BJ (cell line): ENCODE measurements at regions not wholly inside any gene's neighbourhood (a gene's known extent, or its start where the extent isn't known, plus 50 kb on each side); places are given as distances from the start of the nearest gene placed in this dataset.

Experiments
- CTCF ChIA-PET: fragments of 350-600 bp; formaldehyde crosslinking; extraction: SDS; loops from one replicate; lab custom pipeline; 2021; ENCODE audit warnings: antibody characterized with exemption, inconsistent platforms; lab: Yijun Ruan, JAX
- POLR2A ChIA-PET: fragments of 300-600 bp; sonication (Branson Sonifier 250); formaldehyde crosslinking; extraction: SDS; loops from one replicate; lab custom pipeline; 2021; ENCODE audit warnings: antibody characterized with exemption; lab: Charles Lee
- DNase-seq: peaks from one replicate; pipeline ENCODE4 v3.0.0-alpha.2; 2011; ENCODE audit warnings: low read depth
- H3K27me3 ChIP-seq: 2 replicates; pipeline ENCODE4 v1.6.0; 2011; ENCODE audit warnings: low read length; ENCODE audit not compliant: control insufficient read depth, insufficient read depth
- H3K36me3 ChIP-seq: 2 replicates; pipeline ENCODE4 v1.5.1; 2011; ENCODE audit warnings: low read length; ENCODE audit not compliant: control insufficient read depth, insufficient read depth
- H3K4me3 ChIP-seq: 2 replicates; pipeline ENCODE4 v1.5.1; 2011; ENCODE audit warnings: low read depth, mild to moderate bottlenecking, control low read depth, low read length
- TF ChIP-seq, protein P1 (sequence below): IDR thresholded peaks from 2 replicates; pipeline ENCODE4 v1.5.1; 2011; ENCODE audit warnings: low read depth, mild to moderate bottlenecking, control low read depth, inconsistent platforms, low read length, moderate library complexity; ENCODE audit not compliant: insufficient read depth

DNA sequence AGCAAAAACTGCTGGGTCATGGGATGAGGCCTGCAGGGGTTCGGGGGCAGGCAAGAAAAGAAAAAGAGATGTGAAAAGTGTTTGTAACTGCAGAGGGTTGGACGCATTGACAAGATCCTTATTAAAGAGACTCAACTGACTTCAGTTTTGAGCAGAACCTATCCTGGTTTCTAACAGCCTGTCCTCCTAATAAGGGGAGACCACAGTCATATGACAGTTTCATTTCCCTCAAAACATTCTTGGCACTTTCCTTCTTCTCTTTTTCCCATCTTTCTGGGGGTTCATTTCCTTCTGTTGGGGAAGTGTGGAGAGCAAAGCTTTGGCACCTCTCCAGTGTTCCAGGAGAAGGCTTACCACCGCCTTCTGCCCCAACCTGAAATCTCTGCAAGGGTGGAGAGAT lies 118.5 kb downstream of the MAF start:
- H3K36me3 ChIP-seq: no peaks in the 10 kb centered on the region
- no peak for DNase-seq
- H3K27me3 ChIP-seq: no peaks in the 10 kb centered on the region
- ChIA-PET CTCF (no interaction called here), POLR2A (no interaction called here)
- no peak overlapping the region for H3K4me3 ChIP-seq
- TF ChIP-seq, protein P1, sequence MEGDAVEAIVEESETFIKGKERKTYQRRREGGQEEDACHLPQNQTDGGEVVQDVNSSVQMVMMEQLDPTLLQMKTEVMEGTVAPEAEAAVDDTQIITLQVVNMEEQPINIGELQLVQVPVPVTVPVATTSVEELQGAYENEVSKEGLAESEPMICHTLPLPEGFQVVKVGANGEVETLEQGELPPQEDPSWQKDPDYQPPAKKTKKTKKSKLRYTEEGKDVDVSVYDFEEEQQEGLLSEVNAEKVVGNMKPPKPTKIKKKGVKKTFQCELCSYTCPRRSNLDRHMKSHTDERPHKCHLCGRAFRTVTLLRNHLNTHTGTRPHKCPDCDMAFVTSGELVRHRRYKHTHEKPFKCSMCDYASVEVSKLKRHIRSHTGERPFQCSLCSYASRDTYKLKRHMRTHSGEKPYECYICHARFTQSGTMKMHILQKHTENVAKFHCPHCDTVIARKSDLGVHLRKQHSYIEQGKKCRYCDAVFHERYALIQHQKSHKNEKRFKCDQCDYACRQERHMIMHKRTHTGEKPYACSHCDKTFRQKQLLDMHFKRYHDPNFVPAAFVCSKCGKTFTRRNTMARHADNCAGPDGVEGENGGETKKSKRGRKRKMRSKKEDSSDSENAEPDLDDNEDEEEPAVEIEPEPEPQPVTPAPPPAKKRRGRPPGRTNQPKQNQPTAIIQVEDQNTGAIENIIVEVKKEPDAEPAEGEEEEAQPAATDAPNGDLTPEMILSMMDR: no peak

DNA sequence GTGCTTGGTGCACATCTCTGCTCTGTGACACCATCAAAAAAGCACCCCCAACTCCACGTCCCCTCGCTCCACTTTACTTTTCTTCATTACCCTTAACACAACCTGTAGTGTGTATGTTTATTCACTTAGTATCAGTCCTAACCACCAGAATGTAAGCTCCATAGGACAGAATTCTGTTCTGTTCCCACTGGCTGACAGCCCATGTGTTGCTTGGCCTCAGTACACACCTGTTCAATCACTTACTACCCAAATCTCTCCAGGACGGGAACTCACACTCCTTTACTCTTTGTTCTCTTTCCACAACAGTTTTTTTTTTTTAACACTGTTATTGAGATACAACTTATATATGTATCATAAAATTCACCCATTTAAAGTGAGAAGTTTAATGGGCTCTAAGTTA lies 119.6 kb downstream of the MAF start:
- DNase-seq: no peak
- ChIA-PET POLR2A (no interaction called here), CTCF (no interaction called here)
- Histone ChIP-seq H3K4me3 (no peak overlapping the region), H3K27me3 (no peaks in the 10 kb centered on the region), H3K36me3 (no peaks in the 10 kb centered on the region)
- TF ChIP-seq, protein P1: no peak

DNA sequence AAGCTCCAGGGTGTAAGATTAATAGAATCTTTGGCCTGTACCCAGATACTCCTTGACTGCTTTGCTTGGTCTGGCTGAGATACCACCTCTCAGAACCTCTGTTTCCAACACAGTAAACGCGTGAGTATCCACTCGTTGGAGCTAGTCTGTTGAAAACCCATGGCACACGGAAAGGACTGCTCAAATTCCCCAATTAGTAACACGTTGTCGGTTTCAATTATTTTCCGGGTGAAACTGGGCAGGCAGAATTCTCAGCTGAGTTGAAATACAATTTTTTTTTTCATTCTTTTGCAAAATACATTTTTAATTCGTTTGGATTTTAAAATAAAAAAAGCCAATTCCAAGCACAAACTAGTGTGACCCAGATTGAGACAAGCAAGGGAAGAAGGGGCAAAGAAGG lies 120.5 kb downstream of the MAF start:
- POLR2A ChIA-PET: no interaction called here
- no peak for DNase-seq
- CTCF ChIA-PET: no interaction called here
- TF ChIP-seq, protein P1: no peak
- H3K4me3 ChIP-seq: no peak overlapping the region
- H3K36me3 ChIP-seq: no peaks in the 10 kb centered on the region
- H3K27me3 ChIP-seq: no peaks in the 10 kb centered on the region

DNA sequence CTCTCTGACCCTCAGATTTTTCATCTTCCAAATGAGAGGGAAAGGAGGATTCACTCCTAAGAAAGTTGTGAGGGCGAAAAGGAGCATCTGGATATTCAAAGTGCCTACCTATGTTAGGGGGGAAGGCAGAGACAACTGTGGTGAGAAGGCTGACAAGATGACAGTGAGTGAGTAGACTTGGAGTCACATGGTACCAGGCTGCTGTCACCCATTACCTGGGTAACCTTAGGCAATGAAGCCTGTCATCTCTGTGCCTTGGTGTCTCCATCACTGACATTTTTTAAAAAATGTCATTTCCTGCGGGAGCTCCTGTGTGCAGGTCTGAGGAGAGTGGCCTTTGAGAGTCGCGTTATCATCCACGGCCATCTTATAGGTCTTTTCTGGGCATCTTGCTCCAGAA lies 124.0 kb downstream of the MAF start:
- TF ChIP-seq, protein P1: no peak
- Histone ChIP-seq H3K36me3 (no peaks in the 10 kb centered on the region), H3K4me3 (no peak overlapping the region), H3K27me3 (no peaks in the 10 kb centered on the region)
- ChIA-PET POLR2A (no interaction called here), CTCF (no interaction called here)
- no peak for DNase-seq

DNA sequence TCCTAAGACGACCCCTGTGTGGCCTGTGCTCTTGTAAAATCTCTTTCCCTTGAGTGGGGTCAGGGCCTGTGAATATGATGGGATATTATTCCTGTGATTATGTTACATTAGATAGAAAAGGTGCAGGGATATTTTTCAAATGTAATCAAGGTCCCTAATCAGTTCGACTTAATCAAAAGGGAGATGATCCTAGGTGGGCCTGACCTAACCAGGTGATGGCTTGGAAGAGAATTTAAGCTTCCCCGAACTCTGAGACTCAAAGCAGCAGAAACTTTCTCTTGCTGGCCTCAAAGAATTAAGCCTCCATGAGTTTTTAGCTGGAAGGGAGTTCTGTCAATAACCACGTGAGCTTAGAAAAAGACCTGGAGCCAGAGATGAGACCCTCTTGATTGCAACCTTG lies 124.7 kb downstream of the MAF start:
- no peaks in the 10 kb centered on the region for H3K27me3 ChIP-seq

More for the DNA sequence above, 124.7 kb downstream of the MAF start:
- no peaks in the 10 kb centered on the region for H3K36me3 ChIP-seq
- POLR2A ChIA-PET: no interaction called here
- TF ChIP-seq, protein P1: no peak
- DNase-seq: no peak
- no peak overlapping the region for H3K4me3 ChIP-seq
- CTCF ChIA-PET: interaction anchor here (1.2 kb wide), 1 partner anchor 9 kb away, joined by 3 read pairs; no protein-coding TSS in a partner anchor
